GM21723 (cell line): ENCODE measurements at regions not wholly inside any gene's neighbourhood (a gene's known extent, or its start where the extent isn't known, plus 50 kb on each side); places are given as distances from the start of the nearest gene placed in this dataset.
"Not testable (repeated sequence)": the region's sequence is repeated elsewhere in the genome, so short reads cannot be mapped to it uniquely, and the experiment has no call there.

Source experiments
- ATAC-seq: cut with Tn5 transposase; IDR thresholded peaks from one replicate; pipeline ENCODE4 v1.9.1; 2021; ENCODE audit warnings: mild to moderate bottlenecking, moderate library complexity; ENCODE audit not compliant: unreplicated experiment

GRCh38 chr14:44453433-44454171, 53.5 kb downstream of the FSCB start:
- ATAC-seq: no peak

GRCh38 chr14:44450232-44450631, 56.9 kb downstream of the FSCB start:
- not testable (repeated sequence) for ATAC-seq

- ATAC-seq: no peak
These were observed 57.4 kb downstream of the FSCB start for GRCh38 chr14:44449680-44450079.

GRCh38 chr14:44448951-44449358, 58.1 kb downstream of the FSCB start:
- no peak for ATAC-seq

- no peak for ATAC-seq
These were observed 60.1 kb downstream of the FSCB start for GRCh38 chr14:44446965-44447364.

GRCh38 chr14:44444454-44444853, 62.6 kb downstream of the FSCB start:
- ATAC-seq: no peak

- ATAC-seq: no peak
These were observed 68.1 kb downstream of the FSCB start for GRCh38 chr14:44438936-44439335.

- no peak for ATAC-seq
These were observed 68.9 kb downstream of the FSCB start for GRCh38 chr14:44438221-44438620.

GRCh38 chr14:44436458-44436857, 70.6 kb downstream of the FSCB start:
- no peak for ATAC-seq

GRCh38 chr14:44428231-44428945, 78.7 kb downstream of the FSCB start:
- no peak for ATAC-seq

GRCh38 chr14:44422699-44423098, 84.4 kb downstream of the FSCB start:
- ATAC-seq: no peak

- ATAC-seq: no peak
These were observed 86.9 kb downstream of the FSCB start for GRCh38 chr14:44420226-44420625.

- no peak for ATAC-seq
These were observed 88.2 kb downstream of the FSCB start for GRCh38 chr14:44418856-44419255.

GRCh38 chr14:44417809-44418208, 89.3 kb downstream of the FSCB start:
- ATAC-seq: no peak

- ATAC-seq: no peak
These were observed 92.4 kb downstream of the FSCB start for GRCh38 chr14:44414646-44415045.

- no peak for ATAC-seq
These were observed 94.1 kb downstream of the FSCB start for GRCh38 chr14:44412858-44413569.

GRCh38 chr14:44405011-44405486, 102.0 kb downstream of the FSCB start:
- no peak for ATAC-seq

GRCh38 chr14:44404599-44404998, 102.5 kb downstream of the FSCB start:
- ATAC-seq: no peak

- ATAC-seq: no peak
These were observed 103.0 kb downstream of the FSCB start for GRCh38 chr14:44404036-44404435.

- no peak for ATAC-seq
These were observed 103.9 kb downstream of the FSCB start for GRCh38 chr14:44403193-44403592.

GRCh38 chr14:44396226-44396625, 110.9 kb downstream of the FSCB start:
- ATAC-seq: no peak

- no peak for ATAC-seq
These were observed 114.1 kb downstream of the FSCB start for GRCh38 chr14:44392984-44393383.
